ENCODE measurements at regions not wholly inside any gene's neighbourhood (a gene's known extent, or its start where the extent isn't known, plus 50 kb on each side); places are given as distances from the start of the nearest gene placed in this dataset.
"Not testable (repeated sequence)": the region's sequence is repeated elsewhere in the genome, so short reads cannot be mapped to it uniquely, and the experiment has no call there.

GRCh38 chr1:242738702-242739645, 214.5 kb upstream of the PLD5 start:
- DNase-seq (ENCODE audit: low read depth), result peak; percentile 63

DNA sequence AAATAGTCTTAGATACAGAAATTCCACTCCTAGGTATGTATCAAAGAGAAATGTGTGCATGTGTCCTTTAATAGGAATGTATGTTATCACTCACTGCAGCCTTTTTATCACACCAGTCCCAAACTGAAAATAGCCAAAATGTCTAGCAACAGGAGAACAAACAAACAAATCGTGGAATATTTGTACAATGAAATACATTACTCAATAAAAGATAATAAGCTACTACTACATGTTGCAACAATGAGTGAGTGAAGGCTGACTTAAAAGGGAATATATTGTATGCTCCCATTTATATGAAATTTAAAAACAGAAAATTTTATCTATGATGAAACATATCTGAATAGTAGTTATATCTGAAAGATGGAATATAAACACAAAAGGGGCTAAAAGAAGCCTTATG, 212.1 kb upstream of the PLD5 start:
- no peak for DNase-seq (ENCODE audit: low read depth)

DNA sequence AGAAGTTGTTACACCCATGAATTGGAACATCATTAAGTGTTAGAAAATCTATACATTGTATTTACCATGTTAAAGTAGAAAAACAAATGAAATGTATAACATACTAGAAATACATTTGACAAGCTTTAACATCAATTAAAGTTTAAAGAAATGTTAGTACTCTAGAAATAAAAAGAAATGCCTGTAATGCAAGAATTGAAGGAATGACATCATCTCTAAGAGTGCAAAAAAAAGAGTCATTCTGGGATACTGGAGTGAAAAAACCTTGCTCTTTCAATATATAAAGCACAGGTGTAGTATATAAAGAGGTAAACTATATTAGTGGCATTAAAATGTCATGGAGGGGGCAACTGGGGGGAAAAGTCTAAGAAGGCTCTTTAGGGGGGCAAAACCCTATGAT, 210.8 kb upstream of the PLD5 start:
- no peak for DNase-seq (ENCODE audit: low read depth)

DNA sequence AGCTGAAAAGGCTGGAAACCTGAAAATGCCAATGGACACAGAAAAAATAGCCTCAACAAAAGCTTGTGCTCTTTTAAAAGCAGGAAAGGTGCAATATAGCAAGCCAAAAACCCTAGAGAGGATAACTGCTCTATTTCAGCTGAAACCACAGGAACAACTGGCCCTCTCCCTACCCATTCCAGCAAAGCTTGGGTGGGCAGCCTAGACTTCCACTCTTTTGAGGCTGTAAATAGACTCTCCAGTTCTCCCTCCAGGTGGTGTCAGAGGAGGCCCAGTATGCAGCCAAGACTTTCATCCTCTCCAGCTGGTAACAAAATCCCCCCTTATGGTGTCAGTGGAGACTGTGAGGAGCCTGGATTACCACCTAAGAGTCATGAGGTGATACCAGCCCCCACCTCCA, 206.9 kb upstream of the PLD5 start:
- peak; percentile 74 for DNase-seq (ENCODE audit: low read depth)

DNA sequence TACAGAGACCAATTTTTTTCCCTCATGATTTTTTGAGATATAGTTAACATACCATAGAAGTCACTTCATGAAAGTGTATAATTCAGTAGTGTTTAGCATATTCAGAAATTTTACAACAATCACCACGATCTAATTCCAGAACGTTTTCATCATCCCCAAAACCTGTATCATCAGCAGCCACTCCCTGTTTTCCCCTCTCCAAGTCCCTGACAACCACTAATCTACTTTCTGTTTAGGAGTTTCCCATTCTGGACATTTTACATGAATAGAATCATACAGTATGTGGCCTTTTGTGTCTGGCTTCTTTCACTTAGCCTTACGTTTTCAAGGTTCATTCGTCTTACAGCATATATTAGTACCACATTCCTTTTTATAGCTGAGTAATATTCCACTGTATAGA, 204.2 kb upstream of the PLD5 start:
- no peak for DNase-seq (ENCODE audit: low read depth)

- no peak for DNase-seq (ENCODE audit: low read depth)
Measured at GRCh38 chr1:242723044-242723716, 198.7 kb upstream of the PLD5 start.

DNA sequence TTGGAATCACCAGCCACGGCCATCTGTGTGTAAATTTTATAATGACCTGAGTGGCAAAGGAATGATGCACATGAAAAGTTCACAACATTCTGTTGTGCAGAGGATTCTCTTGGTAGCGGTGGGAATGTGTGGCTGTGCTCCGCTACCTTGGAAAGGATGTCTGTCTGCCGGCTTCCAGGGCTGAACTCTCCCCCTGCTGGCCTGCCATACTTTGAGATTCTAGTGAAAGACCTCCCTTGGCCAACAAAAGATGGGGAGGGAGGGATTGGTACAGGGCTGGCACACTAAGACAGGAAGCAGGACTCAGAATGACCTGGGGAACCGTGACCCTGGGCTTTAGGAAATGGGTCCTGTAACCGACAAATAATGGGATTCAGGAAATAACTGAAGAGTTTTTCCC, 194.5 kb upstream of the PLD5 start:
- DNase-seq (ENCODE audit: low read depth), result no peak

- no peak for DNase-seq (ENCODE audit: low read depth)
Measured at GRCh38 chr1:242712248-242712647, 187.8 kb upstream of the PLD5 start.

- DNase-seq (ENCODE audit: low read depth), result no peak
Measured at GRCh38 chr1:242710847-242711246, 186.3 kb upstream of the PLD5 start.

DNA sequence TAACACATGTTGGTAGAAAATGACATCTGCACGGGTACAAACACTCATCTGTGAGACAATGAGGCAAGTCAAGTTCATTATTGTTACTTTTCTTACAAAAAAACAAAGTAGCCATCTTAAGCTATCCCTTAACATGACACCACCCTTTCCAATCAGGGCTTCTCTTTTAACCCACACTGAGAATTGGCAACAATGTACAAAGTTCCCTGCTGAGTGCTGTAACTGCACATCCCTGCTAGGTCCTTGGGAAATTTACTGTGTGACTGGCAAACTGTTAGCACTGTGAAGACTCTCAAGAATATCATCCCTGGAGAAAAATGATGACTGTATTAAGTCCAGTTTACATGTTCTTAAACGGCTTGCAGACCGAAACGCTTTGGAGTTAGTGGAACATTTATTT, 185.8 kb upstream of the PLD5 start:
- no peak for DNase-seq (ENCODE audit: low read depth)

DNA sequence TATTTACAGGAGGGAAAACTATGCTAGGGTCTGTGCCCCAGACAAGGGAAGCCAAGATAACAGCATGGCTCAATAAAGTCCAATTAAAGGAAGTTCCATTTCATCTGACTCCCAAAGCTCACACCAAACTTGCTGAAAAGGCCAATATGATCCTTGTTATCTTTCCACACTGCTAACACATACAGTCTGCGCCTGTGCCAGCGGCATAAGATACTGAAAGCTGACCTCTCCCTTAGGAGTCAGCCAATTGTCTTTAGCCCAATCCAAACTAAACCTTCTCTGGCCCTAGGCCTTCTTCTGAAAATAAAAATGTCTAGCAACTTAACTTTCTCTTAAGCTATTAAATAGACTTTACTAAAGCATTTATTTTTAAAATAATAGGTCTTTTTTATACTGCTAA, 179.0 kb upstream of the PLD5 start:
- DNase-seq (ENCODE audit: low read depth), result no peak

GRCh38 chr1:242692988-242693387, 168.5 kb upstream of the PLD5 start:
- no peak for DNase-seq (ENCODE audit: low read depth)

DNA sequence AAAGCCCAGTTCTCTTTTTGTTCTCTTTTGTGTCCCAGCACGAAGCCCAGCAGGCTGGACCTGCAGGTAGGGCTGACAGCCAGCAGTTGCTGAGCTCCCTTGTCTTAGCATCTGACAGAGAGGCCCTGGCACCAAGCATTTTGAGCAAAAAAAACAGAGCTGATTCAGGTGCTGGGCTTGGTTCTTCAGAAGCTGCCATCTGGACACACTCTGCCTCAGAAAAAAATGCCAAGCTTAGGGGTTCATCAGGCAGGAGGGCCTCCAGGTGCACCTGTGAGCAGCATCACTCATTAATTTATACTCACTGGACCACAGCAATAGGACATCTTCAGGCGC, 167.1 kb upstream of the PLD5 start:
- DNase-seq (ENCODE audit: low read depth), result no peak

- no peak for DNase-seq (ENCODE audit: low read depth)
Measured at GRCh38 chr1:242690849-242691609, 166.5 kb upstream of the PLD5 start.

GRCh38 chr1:242689378-242689777, 164.9 kb upstream of the PLD5 start:
- no peak for DNase-seq (ENCODE audit: low read depth)

- no peak for DNase-seq (ENCODE audit: low read depth)
Measured at GRCh38 chr1:242674951-242675645, 150.6 kb upstream of the PLD5 start.

DNA sequence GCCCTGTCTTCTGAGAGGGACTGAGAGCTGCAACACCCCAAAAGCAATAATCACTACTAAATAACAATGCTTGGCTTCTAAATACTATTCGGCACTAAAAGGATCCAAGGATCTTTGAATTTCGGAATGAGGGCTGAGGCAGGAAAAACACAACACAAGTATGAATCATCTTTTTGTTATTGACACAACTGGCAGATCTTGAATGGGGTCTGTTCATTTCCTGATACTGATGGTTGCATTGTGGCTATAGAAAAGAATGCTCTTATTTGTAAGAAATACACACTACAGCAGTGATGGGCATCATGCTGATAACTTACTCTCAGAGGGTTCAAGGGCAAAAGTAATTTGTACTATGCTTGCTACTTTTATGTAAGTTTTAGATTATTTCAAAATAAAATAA, 149.2 kb upstream of the PLD5 start:
- DNase-seq (ENCODE audit: low read depth), result no peak

DNA sequence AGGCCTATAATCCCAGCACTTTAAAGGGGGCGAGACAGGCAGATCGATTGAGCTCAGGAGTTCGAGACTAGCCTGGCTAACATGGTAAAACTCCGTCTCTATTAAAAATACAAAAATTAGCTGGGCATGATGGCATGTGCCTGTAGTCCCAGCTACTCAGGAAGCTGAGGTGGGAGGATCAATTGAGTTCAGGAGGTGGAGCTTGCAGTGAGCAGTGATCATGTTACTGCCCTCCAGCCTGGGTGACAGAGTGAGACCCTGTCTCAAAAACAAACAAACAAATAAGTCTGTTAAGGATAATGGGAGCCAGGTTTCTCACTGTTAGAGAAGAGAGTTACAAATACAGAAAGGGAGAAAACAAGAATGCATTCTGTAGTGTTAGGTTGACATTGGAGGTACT, 148.7 kb upstream of the PLD5 start:
- DNase-seq (ENCODE audit: low read depth), result not testable (repeated sequence)

- DNase-seq (ENCODE audit: low read depth), result no peak
Measured at GRCh38 chr1:242670019-242670418, 145.5 kb upstream of the PLD5 start.

- no peak for DNase-seq (ENCODE audit: low read depth)
Measured at GRCh38 chr1:242662886-242663285, 138.4 kb upstream of the PLD5 start.

DNA sequence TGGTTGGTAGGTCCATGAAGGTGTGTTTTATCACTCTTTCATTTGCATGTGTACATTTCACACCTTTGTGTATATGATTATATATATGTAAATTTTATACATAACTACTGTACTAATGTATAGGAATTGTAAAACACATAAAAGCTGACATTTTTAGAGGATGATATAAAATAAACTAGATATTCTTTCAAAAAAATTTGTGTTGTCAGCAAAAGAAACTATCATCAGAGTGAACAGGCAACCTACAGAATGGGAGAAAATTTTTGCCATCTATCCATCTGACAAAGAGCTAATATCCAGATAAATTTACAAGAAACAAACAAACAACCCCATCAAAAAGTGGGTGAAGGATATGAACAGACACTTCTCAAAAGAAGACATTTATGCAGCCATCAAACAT, 129.3 kb upstream of the PLD5 start:
- not testable (repeated sequence) for DNase-seq (ENCODE audit: low read depth)

All from myocyte (in vitro differentiated cells).